ENCODE measurements at regions not wholly inside any gene's neighbourhood (a gene's known extent, or its start where the extent isn't known, plus 50 kb on each side); places are given as distances from the start of the nearest gene placed in this dataset.

- no peak for DNase-seq (ENCODE audit: low read depth, low spot score)
Measured at GRCh38 chr12:31868965-31869364, 90.2 kb upstream of the RESF1 start.

GRCh38 chr12:31867292-31867691 lies 91.9 kb upstream of the RESF1 start:
- DNase-seq (ENCODE audit: low read depth, low spot score): no peak

GRCh38 chr12:31866523-31866922 lies 92.7 kb upstream of the RESF1 start:
- no peak for DNase-seq (ENCODE audit: low read depth, low spot score)

GRCh38 chr12:31865023-31865422 lies 94.2 kb upstream of the RESF1 start:
- DNase-seq (ENCODE audit: low read depth, low spot score): no peak

- DNase-seq (ENCODE audit: low read depth, low spot score): no peak
Measured at GRCh38 chr12:31861360-31861759, 97.9 kb upstream of the RESF1 start.

GRCh38 chr12:31860401-31860800 lies 98.8 kb upstream of the RESF1 start:
- no peak for DNase-seq (ENCODE audit: low read depth, low spot score)

- DNase-seq (ENCODE audit: low read depth, low spot score): no peak
Measured at GRCh38 chr12:31859232-31859977, 99.8 kb upstream of the RESF1 start.

GRCh38 chr12:31855427-31855826 lies 103.8 kb upstream of the RESF1 start:
- no peak for DNase-seq (ENCODE audit: low read depth, low spot score)

GRCh38 chr12:31853977-31854376 lies 105.2 kb upstream of the RESF1 start:
- no peak for DNase-seq (ENCODE audit: low read depth, low spot score)

GRCh38 chr12:31853520-31853919 lies 105.7 kb upstream of the RESF1 start:
- DNase-seq (ENCODE audit: low read depth, low spot score): no peak

GRCh38 chr12:31850268-31850667 lies 108.9 kb upstream of the RESF1 start:
- DNase-seq (ENCODE audit: low read depth, low spot score): no peak

- no peak for DNase-seq (ENCODE audit: low read depth, low spot score)
Measured at GRCh38 chr12:31849090-31849687, 110.0 kb upstream of the RESF1 start.

GRCh38 chr12:31846405-31846804 lies 112.8 kb upstream of the RESF1 start:
- no peak for DNase-seq (ENCODE audit: low read depth, low spot score)

GRCh38 chr12:31845613-31846322 lies 113.4 kb upstream of the RESF1 start:
- DNase-seq (ENCODE audit: low read depth, low spot score): no peak

- no peak for DNase-seq (ENCODE audit: low read depth, low spot score)
Measured at GRCh38 chr12:31843398-31844095, 114.7 kb upstream of the AMN1 start.

GRCh38 chr12:31837913-31838312 lies 109.1 kb upstream of the AMN1 start:
- DNase-seq (ENCODE audit: low read depth, low spot score): no peak

- DNase-seq (ENCODE audit: low read depth, low spot score): no peak
Measured at GRCh38 chr12:31835276-31835882, 106.6 kb upstream of the AMN1 start.

GRCh38 chr12:31834150-31834549 lies 105.3 kb upstream of the AMN1 start:
- DNase-seq (ENCODE audit: low read depth, low spot score): no peak

GRCh38 chr12:31832740-31833729 lies 104.2 kb upstream of the AMN1 start:
- no peak for DNase-seq (ENCODE audit: low read depth, low spot score)

- DNase-seq (ENCODE audit: low read depth, low spot score): no peak
Measured at GRCh38 chr12:31828071-31828470, 99.2 kb upstream of the AMN1 start.

GRCh38 chr12:31822761-31823160 lies 93.9 kb upstream of the AMN1 start:
- no peak for DNase-seq (ENCODE audit: low read depth, low spot score)

All from activated CD4-positive, CD25-positive, alpha-beta regulatory T cell treated with anti-CD3 and anti-CD28 coated beads, Interleukin-2, amount 50 U/mL, for 16 hours (primary cell).